GM21381 (cell line): ENCODE measurements at regions not wholly inside any gene's neighbourhood (a gene's known extent, or its start where the extent isn't known, plus 50 kb on each side); places are given as distances from the start of the nearest gene placed in this dataset.
"Not testable (repeated sequence)": the region's sequence is repeated elsewhere in the genome, so short reads cannot be mapped to it uniquely, and the experiment has no call there.

Experiments
- ATAC-seq: cut with Tn5 transposase; IDR thresholded peaks from one replicate; pipeline ENCODE4 v1.9.1; 2021; ENCODE audit warnings: mild to moderate bottlenecking, moderate library complexity; ENCODE audit not compliant: unreplicated experiment

DNA sequence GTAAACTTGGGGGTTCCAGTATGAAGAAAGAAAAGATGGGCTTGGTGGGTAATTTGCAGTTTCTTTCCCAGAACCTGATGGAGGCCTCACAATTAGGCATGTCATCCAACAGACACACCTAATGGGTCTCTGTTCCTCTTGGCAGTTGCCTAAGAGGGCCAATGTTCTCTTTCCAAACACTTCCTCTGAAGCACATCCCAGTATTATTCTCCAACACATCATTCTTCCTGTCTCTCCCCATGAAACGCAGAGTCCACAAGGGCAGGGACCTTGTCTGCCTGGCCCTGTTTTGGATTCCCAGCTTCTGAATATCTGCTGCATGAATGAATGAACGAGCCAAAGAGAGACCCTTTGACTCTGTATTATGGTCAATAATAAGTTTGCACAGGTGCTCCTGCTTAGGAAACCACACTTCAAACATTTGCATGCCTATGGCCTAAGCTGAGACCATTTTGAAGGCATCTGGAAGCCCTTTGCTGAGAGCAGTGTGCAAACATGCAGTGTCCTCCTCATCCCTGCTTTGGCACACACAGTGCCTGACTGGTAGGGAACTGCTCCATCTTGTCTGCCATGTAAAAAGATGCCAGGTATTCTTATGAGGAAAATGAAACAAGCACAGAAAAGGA is 100.9 kb upstream of the CHST15 start:
- ATAC-seq: no peak

DNA sequence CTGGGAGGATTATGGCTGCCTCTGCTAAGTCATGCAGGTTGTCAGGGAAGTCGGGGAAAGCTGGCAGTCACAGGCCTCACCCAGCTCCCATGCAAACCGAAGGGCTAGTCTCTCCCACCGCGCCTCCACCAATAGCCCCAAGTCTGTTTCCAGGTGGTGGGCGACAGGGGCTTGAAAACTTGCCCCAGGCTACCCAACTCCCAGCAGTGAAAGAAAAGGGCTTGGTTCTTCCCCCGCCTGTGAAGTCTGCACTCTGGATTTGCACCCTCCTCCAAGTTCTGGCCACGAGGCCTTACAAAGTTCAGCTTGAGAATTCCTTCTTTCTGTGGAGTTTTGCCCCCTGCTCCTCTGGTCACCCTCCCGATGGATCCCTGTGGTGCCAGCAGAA is 99.9 kb upstream of the CHST15 start:
- no peak for ATAC-seq

DNA sequence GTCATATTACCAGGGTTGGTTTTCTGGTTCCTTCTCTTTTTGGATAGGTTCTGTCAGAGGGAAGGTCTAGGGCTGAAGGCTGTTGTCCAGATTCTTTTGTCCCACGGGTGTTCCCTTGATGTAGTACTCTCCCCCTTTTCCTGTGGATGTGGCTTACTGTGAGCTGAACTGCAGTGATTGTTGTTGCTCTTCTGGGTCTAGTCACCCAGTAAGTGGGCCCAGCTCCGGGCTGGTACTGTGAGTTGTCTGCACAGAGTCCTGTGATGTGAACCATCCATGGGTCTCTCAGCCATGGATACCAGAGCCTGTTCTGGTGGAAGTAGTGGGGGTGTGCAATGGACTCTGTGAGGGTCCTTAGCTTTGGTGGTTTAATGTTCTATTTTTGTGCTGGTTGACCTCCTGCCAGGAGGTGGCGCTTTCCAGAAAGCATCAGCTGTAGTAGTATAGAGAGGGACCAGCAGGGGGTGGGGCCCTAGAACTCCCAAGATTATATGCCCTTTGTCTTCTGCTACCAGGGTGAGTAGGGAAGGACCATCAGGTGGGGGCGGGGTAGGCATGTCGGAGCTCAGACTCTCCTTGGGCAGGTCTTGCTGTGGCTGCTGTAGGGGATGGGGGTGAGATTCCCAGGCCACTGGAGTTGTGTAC is 99.4 kb upstream of the CHST15 start:
- not testable (repeated sequence) for ATAC-seq

DNA sequence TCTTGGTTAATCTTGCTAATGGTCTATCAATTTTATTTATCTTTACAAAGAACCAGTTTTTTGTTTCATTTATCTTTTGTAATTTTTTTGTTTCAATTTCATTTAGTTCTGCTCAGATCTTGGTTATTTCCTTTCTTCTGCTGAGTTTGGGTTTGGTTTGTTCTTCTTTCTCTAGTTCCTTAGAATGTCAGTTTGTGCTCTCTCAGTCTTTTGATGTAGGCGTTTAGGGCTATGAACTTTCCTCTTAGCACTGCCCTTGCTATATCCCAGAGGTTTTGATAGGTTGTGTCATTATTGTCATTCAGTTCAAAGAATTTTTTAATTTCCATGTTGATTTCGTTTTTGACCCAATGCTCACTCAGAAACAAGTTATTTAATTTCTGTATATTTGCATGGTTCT is 97.1 kb upstream of the CHST15 start:
- not testable (repeated sequence) for ATAC-seq

DNA sequence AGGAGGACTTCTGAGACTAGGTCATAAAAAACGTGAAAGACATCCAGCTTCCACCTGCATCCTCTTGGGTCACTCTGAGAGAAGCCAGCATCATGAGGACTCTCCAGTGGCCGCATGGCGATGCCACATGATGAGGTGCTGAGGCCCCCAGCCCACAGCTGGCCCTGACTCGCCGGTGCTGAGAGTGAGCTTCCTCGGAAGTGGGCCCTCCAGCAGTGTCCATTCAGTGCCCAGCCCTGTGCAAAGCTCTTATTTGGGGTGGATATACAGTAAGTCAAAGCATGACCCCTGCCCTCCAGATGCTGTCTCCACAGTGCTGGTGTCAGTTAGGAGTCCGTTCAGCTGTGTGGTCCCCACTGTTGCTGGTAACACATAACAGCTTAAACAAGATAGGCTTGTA is 93.6 kb upstream of the CHST15 start:
- no peak for ATAC-seq

DNA sequence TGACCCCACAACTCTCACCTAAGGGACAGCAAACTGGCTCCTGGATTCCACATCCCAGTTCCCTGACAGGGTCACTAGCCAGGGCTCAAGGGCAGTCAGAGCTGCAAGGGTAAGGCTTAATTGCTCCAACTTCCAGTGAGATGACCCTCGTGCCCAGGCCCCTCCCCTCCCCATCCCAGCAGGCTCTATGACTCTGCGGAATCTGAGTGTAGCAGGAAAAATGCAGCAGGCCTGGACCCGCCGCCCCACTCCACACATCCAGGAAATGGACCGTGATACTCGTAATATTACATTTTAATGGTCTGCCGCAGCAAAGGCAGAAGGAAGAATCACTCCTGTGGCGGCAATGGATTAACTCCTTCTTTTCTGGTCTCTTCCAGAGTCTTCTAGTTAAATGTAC is 91.7 kb upstream of the CHST15 start:
- ATAC-seq: no peak

DNA sequence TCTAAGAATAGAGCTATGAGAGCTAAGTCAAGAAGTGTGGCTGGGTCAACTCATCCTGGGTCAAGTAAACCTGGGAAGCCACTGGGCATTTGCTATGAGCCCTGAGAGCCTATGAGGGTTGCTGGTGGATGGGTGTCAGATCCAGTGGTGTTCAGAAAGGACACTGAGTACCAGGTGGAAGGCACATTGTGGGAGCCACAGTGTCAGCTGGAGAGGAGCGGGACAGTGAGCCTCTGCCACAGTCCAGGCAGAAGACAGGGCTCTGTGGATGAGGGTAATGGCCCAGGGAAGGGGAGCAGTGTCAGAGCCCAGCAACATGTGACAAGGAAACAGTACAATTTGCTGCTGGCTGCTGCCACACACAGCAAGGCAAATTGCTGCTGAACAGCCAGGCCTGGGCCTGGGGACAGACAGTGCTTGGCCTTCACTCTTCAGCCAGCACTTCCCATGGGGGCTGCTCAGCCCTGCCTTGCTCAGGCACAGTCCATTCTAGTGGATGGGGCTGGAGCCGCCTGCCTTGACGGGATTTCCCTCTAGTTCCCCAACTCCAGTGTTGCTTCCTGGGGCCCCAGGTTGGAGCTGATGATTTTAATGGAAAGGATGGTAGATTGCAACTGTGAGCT is 90.9 kb upstream of the CHST15 start:
- ATAC-seq: no peak

DNA sequence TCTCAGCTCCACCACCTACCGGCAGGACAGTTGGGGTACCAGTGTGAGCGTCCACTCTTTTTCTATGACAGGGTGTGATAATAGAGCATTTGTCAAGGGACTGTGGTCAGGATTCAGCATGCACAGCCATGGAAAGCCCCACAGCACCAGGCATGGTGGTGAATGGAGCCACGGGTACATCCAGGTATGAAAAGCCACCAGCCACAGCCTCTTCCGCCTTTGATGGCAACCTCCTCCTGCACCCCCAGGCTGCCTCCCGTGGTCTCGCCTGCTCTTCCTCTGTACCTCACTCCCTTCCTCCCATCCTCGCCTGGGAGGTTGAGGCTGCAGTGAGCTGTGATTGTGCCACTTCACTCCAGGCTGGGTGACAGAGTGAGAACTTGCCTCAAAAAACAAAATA is 90.2 kb upstream of the CHST15 start:
- ATAC-seq: no peak

DNA sequence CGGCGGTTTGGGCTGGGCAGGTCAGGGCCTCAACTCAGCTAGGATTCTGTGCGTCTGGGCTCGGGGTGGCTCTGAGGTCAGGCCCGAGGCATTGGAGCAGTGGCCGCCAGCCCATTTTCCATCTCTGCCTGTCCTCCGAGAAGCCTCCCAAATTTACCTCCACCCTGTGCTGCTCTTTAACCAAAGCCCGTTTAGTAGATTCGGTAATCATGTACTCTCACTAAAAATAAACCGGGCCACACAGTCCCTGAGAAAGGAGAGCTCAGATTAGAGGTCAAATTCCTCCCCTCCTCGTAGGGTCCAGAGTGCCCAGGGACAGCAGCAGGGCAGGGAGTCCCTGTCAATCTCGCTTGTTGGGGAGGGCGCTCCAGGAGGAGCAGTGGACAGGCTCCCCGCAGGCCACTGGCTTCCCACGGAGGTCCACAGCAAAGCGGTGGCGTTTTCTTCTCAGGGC is 88.7 kb upstream of the CHST15 start:
- no peak for ATAC-seq

DNA sequence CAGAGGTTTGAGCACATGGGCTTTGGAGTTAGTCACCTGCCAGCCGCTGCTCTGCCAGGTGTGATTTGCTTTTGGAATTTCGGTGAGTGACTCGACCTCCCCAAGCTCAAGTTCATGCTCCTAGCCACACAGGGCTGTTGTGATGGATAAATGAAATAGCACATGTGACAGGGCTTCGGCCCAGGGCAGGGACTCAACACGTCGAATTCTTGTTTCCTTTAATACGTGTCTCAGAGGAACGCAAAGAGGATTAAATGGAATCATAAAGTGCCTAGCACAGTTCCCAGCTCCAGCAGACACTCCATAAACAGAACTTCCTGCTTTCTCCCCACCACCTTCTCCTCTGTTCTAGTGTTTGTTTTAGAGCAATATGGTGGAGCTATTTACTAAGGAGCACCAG is 88.3 kb upstream of the CHST15 start:
- no peak for ATAC-seq

DNA sequence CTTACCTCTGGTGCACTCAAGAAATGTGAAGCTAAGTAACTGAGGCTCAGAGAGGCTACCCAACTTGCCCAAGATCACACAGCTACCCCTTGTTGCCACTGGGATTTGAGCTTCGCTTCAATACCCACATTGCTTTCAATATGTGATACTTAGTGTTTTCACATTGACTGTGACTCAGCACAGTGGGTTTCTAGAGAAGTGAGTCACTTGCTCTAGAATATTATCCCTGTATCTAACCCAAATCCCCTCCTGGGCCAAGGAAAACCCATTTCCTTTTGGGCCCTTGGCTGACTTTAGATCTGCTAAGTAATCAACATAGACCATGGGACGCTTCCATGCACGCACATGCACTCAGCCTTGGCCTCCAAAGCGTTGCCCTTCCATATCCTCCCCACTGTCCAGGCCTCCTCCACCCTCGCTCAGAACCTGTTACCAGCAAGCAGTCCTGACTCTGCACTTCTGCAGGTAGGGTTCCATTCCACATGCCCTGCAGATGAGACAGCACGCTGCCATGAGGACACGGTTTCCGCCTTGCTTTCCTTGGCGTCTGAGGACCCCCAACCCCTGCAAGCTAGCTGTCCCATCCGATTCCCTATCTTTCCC is 87.7 kb upstream of the CHST15 start:
- ATAC-seq: peak; percentile 57

DNA sequence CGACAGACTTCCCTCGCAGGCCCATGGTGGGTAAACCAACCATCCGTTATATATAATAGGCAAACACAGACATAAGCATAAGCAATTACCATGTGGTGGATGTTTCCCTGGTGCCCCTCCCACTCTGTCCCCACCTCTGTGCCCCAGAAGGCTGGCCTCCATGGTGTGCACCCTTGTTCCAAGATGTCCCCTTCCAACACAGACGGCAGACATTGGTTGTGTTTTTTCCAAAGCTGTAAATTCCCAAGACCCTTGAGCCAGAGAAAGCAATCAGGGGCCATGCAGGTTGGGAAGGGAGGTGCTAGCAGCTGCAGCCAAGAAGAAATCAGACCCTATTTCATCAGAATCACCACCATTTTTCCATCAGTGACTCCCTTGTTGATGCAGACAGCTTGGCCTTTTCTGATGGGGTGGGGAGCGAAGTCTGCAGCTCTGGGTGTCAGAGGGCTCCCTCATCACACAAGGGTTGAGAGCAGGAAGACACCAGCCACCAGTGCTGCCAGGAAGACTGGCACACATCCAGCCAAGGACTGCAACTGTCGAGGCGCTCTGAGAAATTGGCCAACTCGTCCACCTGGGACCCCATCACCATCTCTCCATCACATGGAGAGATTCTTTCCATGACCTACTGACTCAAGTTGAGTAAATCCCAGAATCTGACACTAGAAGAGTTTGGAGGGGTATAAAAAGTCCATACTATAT is 86.8 kb upstream of the CHST15 start:
- ATAC-seq: no peak

DNA sequence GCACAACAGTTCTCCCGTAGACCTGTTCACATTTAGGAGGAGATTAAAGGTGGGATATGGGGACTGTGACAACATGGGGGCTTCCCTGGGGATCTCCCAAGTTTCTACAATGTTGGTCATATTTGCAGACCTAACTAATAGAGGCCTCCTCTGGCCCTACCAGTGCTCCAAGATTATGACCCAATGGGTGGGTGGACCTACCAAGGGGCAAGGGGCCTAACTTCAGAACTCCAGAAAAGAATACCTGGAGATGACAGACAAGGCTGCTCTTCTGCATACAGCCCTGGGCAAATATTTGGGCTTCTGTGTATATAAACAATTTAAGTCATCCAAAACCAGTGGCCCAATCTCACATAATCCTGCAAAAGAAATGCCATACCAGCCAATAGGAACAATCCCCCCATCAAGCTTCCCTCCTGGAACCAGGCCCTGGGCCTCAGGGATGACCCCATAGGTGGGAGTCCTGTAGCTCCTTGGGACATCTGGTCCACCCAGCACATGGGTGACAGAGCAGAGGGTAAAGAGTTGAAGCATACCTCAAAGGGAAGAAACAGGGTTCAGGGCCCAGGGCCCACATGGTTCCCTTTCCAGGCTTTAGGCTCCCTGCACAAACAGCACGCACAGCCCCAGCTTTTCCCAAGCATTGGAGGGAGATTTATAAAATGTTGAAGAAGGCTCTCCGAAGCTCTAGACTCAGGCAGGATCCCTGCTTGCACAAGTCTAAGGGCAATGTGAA is 86.1 kb upstream of the CHST15 start:
- no peak for ATAC-seq

DNA sequence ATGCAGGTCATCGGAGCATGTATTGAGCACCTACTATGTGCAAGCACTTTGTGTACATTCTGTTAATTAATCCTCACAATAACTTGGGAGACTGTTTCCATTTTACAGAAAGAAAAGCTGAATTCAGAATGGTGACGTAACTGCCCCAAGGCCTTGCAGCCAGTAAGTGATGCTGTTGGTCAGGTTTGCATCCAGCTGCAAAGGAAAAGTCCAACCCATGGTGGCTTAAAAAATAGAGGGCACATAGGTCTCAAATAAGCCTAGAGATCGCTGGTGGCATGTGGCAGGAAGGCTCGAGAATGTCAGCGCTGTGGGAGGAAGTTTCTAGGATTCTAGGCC is 83.8 kb upstream of the CHST15 start:
- ATAC-seq: no peak

DNA sequence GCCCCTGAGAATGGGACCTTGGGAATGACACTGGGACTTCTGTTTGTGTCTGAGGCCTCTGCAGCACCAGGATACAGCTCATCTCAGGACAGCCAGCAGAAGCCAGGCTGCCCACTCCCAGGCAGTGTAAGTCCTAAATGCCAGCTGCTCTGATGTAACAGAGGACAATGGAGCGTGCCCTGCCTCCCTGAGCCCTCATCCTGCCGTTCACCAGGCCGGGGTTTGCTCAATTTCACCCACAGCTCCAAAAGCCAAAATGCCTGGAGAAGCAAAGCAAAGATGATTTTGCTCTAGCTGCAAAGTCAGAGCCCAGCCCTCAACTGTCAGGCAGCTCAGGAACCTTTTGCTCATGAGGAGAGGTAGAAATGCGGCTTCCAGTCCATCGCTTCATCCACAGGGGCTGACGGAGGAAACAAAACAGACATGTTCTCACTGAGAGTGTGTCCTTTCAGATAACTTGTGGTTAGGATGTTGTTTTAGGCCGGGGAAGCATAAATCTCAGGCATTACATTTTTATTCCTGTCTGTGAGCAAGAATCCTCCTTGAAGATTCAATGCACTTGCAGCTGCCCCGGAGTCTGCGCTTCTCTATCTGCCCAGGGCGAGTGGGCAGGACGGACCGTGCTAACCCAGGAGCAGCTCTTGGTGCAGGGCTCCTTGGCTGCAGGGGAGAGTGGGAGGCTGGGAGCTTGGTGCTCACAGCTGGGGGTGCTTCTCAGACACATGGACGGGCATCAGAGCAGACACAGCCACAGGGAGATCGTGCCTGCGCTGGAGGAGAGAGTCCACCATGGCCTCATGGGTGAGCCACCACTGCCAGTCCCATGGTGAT is 83.2 kb upstream of the CHST15 start:
- ATAC-seq: no peak

DNA sequence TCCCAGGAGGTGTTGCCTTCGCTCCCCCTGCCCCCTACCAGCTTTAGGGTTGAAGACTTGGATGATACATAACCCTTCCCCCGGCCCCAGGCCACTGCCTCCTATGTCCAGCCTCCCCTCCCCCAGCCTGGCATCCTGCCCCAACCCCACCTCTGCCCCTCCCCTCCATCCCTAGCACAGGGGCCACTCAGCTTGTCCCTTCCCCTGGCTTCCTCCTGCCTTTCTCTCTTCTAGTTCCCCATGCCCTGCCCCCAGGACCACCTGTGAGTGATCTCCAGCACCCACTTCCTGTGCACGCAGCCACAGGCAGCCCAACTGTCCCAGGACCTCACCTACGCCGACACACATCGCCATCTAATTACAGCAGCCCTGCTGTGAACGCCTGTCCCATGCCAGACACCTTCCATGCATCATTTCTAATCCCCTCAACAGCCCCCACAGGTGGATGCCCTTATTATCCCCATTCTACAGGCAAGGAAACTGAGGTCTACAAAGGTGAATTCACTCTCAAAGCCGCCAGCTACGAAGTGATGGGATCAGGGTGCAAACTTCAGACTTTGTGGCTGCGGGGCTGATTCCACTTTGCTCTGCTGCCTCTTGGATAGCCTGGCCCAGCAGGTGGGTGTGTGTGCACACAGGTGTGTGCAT is 82.4 kb upstream of the CHST15 start:
- ATAC-seq: no peak

DNA sequence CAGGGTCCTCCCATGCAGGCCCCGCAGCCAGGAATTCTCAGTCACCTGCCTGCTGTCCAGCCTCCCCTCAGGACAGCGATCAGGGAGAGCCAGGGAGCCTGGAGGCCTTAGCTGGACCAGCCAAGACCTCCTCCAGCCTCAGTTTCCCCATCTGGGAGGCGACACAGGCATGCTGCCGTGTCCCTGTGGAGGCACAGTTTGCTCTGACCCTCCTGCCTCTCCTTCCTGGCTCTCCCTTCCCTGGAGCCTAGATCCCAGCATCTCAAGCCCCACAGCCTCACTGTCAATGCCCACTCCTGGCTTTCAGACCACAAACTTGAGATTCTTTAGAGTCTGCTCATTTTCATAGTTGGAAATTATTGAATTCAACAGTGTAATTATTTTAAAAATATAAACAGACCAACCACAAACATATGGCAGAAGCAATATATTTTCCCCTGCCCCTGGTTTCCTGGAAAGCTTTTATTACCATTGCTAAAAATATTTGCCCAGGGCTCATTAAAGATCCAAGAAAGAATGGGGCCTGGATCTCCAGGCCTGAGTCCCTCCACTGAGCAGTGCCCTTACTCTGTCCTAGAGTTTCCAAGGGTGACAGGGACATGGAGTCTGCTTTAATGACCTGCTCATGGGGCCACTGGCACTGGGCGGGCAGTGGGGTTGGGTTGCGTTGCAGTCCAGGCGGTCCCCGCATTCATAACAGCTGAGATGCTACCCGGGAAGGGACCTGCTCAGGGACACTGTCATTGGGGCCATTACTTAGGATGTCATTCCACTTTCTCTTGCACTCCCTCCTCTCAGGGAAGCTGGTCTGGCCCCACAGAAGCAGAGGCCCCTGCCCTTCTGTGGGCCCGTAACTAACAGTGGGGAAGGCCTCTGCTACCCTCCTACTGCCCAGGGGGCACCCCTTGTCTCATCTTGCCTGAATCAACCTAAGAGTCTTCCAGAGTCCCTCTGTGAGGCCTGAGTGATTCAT is 81.6 kb upstream of the CHST15 start:
- no peak for ATAC-seq

DNA sequence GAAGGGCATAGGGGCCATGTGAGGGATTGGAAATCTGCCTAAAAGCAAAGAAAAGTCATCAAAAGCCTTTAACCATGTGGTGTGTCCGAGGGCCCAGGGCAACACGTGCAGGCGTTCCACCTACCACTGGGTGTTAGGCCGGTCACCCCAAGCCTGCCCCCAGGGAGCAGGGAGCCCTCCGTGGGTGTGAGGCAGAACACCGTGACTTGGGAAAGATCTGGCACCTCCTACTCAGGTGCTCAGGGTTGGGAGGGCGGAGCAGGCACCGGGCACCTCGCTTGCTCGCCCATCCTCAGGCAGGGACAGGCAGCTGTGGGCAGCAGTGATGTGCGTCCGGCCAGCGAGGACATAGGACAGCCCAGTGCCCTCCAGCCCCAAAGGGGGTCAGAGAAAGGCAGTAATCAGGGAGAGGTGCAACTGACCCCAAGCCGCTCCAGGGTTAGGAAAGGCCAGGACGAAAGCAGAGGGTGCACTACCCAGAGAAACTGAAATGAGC is 80.7 kb upstream of the CHST15 start:
- ATAC-seq: no peak
